HL-60 (cell line): ENCODE measurements at regions not wholly inside any gene's neighbourhood (a gene's known extent, or its start where the extent isn't known, plus 50 kb on each side); places are given as distances from the start of the nearest gene placed in this dataset.

Experiments
- POLR2AphosphoS5 ChIP-seq: IDR thresholded peaks from 2 replicates; pipeline ENCODE4 v1.6.1; 2012; ENCODE audit warnings: low read depth
- REST ChIP-seq: IDR thresholded peaks from 2 replicates; pipeline ENCODE4 v1.6.1; 2012; ENCODE audit warnings: low read depth; ENCODE audit not compliant: insufficient replicate concordance
- TF ChIP-seq, protein P1 (sequence below): IDR thresholded peaks from one replicate; pipeline ENCODE4 v1.5.1; 2011; ENCODE audit warnings: low read length, control low read depth, inconsistent platforms; ENCODE audit not compliant: insufficient read depth

- TF ChIP-seq POLR2AphosphoS5, result no peak
- TF ChIP-seq, protein P1, sequence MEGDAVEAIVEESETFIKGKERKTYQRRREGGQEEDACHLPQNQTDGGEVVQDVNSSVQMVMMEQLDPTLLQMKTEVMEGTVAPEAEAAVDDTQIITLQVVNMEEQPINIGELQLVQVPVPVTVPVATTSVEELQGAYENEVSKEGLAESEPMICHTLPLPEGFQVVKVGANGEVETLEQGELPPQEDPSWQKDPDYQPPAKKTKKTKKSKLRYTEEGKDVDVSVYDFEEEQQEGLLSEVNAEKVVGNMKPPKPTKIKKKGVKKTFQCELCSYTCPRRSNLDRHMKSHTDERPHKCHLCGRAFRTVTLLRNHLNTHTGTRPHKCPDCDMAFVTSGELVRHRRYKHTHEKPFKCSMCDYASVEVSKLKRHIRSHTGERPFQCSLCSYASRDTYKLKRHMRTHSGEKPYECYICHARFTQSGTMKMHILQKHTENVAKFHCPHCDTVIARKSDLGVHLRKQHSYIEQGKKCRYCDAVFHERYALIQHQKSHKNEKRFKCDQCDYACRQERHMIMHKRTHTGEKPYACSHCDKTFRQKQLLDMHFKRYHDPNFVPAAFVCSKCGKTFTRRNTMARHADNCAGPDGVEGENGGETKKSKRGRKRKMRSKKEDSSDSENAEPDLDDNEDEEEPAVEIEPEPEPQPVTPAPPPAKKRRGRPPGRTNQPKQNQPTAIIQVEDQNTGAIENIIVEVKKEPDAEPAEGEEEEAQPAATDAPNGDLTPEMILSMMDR, result no peak
- no peak for TF ChIP-seq REST
Measured at GRCh38 chr21:34307991-34308532, 55.7 kb upstream of the KCNE2 start.
